Superior temporal gyrus (tissue), 1 donor: ENCODE measurements at regions not wholly inside any gene's neighbourhood (a gene's known extent, or its start where the extent isn't known, plus 50 kb on each side); places are given as distances from the start of the nearest gene placed in this dataset.

ENCODE experiments used
- DNase-seq: peaks from one replicate; pipeline ENCODE4 v3.0.0-alpha.2; 2016; ENCODE audit errors: extremely low spot score

DNA sequence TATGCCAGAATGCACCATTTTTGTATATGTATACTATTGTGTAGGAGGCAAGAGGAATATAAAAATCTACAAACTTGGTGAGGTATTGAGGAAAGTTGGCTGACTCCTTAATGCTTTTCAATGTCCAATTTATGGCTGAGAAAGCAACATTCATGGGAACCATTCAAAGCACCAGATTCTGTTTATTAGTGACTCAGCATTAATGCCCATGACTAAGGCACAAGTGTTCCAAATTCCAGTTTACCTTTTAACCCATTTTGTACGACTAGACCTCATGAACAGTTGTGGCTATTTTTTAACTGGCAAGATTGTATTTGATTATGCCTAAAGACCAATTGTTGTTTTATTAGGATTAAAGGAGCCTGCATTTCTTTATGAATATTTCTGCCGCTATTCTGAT is 375.4 kb upstream of the ATP2B1 start:
- DNase-seq, result no peak

DNA sequence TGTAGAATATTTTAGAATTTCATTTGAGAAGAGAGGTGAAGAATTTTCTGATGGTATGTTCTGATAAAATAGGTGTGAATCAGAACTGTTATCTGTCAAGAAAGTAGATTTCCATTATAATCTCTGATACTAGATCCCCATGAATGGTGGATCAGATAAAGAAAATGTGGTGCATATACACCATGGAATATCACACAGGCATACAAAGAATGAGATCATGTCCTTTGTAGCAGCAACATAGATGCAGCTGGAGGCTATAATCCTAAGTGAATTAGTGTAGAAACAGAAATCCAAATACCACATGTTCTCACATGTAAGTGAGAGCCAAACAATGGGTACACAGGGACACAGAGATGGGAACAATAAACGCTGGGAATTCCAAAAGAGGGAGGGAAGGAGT is 372.0 kb upstream of the ATP2B1 start:
- DNase-seq, result no peak

DNA sequence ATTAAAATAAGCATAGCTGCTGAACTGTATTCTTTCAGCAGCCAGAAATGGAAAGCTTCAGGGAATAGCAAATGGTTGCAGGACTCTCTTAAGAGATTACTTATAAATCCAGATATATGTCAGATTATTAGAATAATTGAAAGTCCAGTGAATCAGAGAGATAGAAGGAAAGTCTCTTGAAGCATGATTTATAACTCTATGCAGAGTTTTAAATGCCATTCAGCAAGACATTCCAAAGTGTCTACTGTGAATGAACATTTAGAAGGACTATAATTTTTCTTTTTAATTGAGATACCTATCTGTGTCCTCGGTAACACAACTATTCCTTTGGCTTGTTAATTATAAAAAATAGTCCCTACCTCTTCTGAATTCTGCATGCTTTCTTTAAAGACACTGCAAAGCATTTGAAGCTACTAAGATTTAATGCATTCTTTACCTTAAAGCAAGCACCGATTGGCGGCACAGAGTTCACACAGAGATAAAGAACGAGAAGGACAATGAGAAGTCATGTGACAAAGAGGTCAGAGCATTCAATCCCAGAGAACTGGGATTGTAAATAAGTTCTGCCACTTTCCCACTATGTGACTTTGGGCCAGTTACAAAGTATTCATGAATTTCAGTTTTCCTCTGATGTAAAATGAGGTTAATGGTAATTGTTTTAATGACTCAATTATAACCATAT is 371.0 kb upstream of the ATP2B1 start:
- no peak for DNase-seq

DNA sequence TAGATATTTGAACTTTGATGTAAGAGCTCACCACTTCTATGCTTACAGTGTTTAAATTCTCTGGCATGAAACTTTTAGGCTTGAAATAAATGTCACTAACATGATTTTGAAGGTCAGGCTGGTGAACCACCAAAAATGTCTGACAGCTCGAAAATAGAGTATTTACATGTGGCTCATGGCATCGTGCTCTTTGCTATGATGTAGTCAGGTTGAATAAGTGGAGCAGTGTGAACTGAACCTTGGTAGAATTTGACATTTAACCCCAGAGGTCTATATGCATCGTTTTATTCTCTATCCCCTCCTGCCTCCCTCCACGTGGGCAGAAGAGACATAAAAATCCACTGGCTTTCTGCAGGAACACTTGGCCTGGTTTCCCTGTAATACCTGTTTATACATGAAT is 369.7 kb upstream of the ATP2B1 start:
- DNase-seq, result no peak

DNA sequence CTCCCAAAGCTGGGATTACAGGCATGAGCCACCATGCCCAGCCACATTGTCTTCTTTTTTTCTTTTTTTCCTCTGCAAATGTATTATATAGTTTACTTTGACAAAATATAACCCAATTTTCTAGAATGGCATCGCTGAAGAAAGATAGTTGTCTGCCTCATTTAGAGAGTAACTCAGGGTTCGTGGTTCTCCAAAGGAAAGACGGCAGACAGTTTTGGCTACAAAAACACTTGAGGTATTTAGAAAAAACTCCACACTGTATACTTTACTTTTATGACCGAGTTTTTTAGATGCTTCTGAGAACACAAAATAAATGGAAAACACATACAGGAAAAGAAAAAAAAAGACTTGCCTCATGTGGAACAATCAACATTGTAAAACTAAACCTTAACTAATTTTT is 369.1 kb upstream of the ATP2B1 start:
- no peak for DNase-seq

DNA sequence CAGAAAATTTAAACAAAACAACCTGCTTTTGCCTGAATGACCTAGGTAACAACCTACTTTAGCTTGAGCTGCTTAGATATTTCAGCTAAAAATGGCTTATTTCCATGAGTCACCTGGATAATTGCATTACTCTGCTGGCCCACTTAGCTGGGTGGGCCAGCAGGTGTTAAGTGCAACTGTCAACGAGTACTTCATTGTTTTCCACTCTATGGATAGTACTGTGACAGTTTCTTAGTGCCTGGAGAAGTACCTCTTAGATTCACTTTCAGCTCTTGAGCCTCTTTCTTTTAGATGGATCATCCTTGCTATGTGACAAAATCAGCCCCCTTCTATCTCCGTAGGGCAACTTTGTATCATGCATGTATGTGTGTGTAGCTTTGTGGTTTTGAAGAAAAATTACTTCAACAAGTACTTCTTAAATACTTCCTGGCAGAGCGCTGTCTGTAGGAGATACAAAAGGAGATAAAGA is 368.2 kb upstream of the ATP2B1 start:
- DNase-seq, result no peak

DNA sequence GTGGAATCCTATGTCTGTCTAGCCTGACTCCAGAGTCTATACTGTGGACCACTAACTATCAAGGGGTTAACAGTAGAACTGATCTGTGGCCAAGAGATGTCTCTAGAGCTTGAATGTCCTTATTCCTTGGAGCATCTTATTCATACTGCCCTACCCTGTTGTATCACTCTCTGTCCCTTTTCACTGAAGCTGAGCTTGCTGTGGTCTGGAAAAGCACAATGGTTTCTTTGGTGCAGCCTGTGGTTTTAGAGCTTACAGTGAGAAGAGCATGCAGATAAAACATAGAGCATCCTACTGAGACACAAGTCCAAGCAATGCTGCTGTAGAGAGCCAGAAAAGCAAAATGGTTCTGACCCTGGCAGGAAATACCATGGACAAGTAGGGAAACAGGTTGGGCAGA is 367.0 kb upstream of the ATP2B1 start:
- no peak for DNase-seq

DNA sequence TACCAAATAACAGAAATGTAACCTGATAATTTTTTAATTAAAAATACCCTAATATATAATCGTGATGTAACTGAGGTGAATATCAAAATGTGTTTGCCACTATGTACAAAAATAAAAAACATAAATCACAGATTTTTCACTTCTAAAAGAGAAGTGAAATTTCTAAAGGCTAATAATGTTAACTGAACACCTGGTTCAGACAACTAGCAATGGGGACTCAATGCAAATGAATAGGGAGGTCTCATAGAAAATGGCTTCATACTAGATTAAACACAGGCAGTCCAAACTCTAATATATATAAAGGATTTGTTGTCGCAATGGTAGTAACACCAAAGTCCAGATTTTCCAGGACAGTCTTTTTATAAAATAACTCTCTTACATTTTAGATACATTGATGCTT is 365.4 kb upstream of the ATP2B1 start:
- DNase-seq, result no peak

DNA sequence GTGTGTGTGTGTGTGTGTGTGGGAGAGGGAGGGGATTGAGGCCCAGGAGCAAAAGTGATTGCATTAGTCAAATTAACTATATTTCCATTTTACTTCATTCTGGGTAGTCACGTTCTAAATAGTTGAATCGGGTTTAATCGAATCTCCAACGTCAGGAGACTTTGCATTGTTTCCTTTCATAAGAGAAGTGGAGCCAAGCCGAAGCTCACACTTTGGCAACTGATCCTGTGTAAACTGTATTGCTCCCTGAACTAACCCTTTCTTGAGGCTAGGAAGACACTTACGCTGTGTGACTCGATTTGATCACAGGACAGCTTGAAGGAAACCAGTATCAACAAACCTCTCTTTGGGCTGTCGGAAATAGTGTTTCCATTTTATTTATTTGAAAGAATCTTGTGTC is 363.4 kb upstream of the ATP2B1 start:
- no peak for DNase-seq

DNA sequence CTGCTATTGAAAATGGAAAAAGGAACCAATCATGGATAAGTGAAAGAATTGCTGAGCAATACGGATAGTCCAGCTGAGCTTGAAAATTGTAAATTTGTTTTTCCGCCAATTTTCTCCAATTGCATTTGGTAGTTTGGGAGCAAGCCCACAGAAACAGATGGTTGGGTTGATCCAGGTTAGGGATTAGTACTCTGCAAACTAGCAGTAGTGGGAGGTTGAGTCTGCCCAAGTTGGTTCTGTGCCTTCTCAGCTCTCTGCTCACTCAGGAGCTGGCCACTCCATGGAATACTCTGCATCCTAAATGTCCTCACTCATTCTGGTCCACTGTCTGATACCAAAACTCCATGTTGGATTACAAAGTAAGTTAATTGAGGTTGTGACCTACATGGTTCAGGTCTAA is 361.1 kb upstream of the ATP2B1 start:
- no peak for DNase-seq

DNA sequence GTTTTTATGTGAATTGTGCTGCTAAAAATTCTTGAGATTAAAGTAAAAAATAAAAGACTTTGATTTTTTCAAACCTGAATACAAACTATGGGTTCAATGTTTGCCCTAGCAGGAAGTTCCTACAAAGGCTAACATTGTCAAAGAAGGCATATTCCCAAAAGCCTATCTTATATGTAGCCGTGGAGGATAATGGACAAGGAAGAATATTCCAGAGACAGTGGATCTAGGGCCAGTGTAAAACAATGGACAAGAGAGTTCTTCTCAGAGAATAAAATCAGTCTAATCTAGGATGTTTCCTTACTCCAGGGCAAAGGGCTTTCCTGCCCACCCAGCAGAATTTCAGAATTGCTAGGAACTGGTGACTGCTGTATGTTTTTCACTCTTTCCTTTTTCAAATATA is 359.2 kb upstream of the ATP2B1 start:
- no peak for DNase-seq

DNA sequence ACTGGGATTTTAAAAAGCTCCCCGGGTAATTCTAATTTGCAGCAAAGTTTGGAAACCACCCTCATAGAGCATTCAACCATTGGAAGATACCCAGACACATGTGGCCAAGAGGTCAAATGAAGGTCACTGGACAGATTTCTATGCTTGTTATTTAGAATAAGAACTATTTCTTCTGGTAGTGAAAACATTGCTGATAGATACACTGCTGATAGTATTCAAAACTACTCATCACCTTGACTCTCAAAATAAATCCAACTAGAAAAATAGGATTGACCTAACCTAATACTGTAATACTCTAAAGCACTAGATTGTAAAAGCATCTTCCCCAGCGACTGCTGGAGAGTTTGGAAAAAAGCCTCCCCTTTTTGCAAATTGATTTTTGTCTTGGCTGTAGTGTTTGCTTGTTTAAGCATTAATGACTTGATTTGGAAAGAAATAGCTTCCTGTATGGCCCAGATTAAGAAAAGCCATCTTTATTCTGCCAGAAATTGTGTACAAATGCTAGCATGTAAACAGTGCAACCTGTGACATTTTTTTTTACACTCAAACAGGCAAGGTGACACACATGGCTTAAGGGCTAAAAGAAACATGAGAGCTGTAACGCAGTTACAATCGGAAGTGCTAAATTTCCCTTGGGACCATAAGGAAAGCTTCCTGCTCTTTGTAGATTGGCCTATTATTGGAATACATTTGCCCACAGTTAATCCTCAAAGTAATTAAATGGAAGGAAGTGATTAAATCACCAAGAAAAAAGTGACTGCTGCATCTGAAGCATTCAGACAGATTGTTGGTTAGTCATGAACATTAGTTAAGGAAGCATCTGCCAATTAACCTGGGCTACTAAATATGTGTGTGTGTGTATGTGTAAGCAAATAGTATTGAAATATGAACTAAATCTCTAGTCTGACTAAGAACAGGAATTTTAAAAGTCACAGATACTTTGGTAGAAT is 356.5 kb upstream of the ATP2B1 start:
- DNase-seq, result no peak

DNA sequence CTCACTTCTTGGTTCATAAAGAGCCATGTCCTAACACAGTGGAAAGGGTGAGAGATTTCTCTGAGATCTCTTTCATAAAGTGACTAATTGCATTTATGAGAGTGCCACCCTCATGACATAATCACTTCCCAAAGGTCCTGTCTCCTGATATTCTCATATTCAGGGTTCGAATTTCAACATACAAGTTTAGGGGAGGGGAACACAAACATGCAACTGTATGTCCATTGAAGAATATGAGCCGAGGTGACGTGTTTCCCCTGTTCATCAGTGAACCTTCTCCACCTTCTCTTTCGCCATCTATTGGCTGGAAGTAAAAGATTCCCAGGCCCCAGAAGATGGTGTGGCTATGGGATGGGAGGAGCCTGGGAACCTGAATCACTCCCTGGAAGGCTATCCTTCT is 354.2 kb upstream of the ATP2B1 start:
- no peak for DNase-seq

DNA sequence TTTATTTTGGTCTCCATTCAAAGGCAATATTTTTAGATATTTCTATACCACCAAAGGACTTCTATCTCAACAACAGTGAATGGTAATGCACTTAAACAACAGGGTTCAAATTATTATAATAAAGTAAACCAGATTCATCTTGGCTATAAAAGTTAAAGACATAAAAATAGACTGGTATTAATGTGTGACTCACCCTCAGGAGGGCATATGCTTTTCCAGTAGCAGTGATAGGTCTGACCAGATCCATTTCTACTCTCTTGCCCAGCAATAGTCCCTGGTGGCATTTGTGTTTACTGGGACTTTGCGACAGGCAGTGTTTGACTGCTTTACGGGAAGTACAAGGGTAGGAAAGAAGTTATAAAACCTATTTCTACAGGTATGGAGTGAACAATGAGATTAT is 353.2 kb upstream of the ATP2B1 start:
- DNase-seq, result no peak

DNA sequence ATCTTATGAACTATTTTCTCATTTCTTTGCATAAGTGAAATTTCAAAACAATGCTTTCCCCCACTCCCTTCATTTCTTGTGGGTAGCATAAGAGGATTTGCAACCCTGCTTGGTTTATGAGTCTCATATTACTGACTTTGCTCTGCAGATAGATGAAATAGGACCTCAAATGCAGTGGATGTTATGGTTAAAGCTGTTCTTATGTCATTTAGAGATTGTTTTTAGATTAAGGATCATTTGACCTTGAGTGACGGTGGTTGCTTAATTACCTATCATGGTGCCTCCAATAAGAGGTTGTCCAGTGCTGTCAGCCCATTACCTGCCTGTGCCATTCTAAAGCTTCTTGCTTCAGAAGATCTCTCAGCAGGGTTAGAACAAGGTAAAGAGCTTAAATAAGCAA is 351.4 kb upstream of the ATP2B1 start:
- no peak for DNase-seq

DNA sequence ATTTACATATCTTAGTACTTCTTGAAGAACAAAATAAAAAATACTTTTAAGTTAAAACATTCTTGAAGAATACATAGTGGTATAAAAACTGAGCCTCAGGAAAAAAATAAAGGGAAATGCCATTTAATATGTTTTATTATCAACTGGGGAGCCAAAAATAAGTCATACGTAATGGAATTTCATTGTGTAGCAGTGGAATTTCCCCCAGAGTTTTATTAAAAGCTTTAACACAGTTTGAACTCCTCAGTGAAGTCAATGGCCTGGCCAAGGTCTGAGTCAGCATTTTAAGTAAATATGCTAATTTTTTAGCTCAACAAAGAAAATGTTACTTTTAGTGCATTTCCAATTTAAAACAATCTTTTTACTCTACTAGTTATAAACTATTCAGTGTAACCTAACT is 350.1 kb upstream of the ATP2B1 start:
- no peak for DNase-seq

DNA sequence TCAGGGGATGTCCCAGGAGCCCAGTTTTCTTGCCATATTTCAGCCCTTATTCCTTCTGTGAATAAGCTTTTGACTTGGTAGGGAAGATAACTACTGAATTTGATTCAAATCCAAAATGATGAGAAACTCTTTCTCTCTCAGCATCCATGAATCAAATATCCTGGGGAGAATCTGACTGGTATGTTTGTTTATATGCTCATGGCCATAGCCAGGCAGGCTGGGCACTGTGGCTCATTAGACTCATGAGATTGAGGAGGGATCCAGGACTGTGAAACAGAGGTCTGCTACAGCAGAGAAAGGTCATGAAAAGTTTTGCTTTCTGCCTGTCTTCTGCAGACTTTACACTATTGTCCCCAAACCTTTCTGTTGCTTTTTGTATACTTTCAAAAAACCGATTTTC is 346.4 kb upstream of the ATP2B1 start:
- no peak for DNase-seq

DNA sequence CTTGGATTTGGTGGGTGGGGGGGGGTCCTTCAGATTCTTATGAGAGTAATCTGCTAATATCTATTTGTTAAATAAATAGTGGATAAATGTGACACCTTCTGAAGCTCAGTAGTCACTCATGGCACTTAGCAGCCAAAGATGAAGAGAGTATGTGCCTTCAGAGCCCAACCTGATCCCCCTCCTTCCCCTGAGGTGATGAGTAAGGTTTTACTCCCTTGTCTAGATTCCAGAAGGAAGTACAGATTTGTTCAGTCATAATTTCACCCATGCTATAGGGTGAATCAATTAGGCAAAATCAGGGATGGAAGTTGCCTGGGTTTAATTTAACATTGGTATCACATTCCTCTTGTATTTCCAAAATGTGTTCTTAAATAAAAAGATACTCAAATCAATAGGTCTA is 340.3 kb upstream of the ATP2B1 start:
- DNase-seq, result no peak

DNA sequence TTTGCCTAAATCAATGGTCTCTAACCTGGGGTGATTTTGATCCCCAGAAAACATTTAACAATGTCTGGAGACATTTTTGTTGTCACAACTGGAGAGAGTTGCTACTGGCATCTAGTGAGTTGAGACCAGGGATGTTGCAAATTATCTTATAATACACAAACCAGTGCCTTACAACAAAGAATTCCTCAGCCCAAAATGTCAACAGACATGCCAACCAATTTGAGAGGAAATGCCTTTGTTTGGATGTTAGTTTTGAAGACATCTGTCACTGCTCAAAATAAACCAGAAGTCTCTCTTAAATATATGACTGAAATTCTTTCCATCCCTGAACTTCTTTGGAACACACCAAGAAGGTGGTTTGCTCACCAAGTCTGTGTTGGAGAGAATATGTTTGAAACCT is 336.9 kb upstream of the ATP2B1 start:
- no peak for DNase-seq

DNA sequence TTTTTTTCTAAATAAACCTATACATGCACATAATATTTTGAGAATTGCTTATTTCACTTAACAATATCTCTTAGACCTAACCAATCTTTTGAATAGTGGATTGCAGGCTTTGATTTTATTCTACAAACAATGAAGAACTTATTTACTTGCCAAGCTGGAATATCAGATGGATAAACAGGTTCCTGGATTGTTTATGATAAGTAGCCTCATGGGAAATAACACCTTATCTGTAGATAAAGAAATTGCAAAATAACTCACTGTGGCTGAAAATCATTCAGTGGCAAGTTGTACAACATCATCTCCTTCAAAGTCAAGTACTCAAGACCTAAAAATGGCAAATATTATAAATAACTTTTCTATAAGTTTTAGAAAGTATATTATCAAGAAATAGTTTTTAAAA is 335.4 kb upstream of the ATP2B1 start:
- DNase-seq, result no peak

DNA sequence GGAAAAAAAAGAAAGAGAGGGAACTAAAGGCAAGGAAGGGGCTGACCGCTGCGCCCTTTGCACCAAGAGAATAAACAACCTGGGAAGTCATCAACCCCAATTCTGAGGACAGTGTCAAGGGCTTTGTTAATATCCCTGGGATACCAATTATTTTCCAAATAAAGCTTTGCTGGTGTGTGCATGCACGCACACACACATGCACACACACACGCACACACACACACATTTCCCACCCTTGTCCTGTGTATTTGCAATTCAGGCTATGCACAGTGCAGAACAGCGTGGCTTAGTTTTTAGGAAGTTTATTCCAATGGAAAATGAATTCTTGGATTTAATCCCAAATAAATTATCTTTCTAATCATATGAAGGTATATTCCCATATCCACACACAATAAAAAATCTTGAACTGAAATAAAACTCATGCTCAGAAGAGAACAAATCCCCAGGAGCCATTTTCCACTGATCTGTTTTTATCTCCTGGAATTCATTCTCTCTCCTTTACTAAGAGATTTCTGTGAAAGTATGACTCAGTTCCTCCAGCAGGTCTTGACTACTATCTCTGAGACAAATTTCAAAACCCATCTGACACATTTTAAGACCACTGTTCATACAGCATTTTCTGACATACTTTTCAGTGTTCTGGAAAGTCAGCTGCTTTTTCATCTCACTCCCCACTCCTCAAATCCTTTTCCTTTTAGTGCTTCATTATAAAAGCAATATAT is 334.4 kb upstream of the ATP2B1 start:
- DNase-seq, result peak; percentile 25

DNA sequence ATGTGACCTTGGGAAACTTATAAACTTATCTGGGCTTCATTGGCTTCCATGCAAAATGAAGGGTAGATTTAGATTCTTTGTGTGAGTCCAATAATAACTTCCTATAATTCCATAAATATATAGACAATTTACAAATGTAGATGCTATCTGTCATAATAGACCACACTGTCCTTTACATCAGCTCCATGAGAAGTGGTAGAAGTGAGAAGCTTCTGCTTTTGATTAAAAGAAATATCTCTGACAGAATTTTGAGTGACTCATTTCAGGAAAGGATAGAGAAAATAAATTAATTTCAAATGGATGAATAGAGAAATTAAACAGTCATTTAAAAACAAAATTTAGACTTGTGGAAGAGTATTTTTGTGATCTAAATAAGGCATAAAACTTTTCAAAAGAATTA is 329.7 kb upstream of the ATP2B1 start:
- DNase-seq, result no peak

DNA sequence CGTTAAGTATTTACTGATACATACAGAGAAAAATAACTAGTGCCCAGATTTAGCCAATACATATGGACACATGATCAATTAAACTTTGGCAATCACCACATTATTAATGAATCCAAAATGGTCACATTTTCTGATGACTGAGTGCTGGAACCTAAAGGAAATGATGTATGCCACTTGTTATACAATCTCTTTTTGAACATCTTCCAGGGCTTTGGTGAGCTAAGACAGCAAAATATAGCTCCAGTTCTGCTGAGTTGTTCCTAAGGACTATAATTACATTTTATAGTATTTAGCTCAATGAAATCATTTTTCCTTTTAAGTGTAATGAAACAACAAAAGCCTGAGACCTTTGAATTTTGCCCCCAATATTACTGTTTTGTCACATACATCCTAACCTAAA is 329.1 kb upstream of the ATP2B1 start:
- DNase-seq, result peak; percentile 71
